Thyroid gland (tissue), 4 donors: ENCODE measurements at regions not wholly inside any gene's neighbourhood (a gene's known extent, or its start where the extent isn't known, plus 50 kb on each side); places are given as distances from the start of the nearest gene placed in this dataset.

Source experiments
- DNase-seq, 2 donors: peaks; one replicate each; pipeline ENCODE4 v3.0.0-alpha.2; 2019
- H3K27ac ChIP-seq, 3 donors: fragments of 200-600 bp; sonication (generic); 1 replicate in 2 of 3; 2 replicates in 1 of 3; pipeline ENCODE4 v1.5.1; 2016 to 2019; ENCODE audit warnings: mild to moderate bottlenecking in 1 of 3, moderate library complexity in 1 of 3
- H3K27me3 ChIP-seq: fragments of 200-600 bp; sonication (generic); one replicate; pipeline ENCODE4 v1.5.1; 2019
- H3K36me3 ChIP-seq, 2 donors: fragments of 200-600 bp; sonication (generic); one replicate each; pipeline ENCODE4 v1.5.1; 2016 to 2019
- H3K4me1 ChIP-seq, 2 donors: fragments of 200-600 bp; sonication (generic); one replicate each; pipeline ENCODE4 v1.5.1; 2017 to 2019
- H3K4me3 ChIP-seq, 3 donors: fragments of 200-600 bp; sonication (generic); replicated peaks in 1 of 3; 1 replicate in 2 of 3; 2 replicates in 1 of 3; pipeline ENCODE4 v1.5.1; 2016; ENCODE audit warnings: mild to moderate bottlenecking in 1 of 3
- H3K9me3 ChIP-seq: fragments of 200-600 bp; sonication (generic); one replicate; pipeline ENCODE4 v1.5.1; 2017
- CTCF ChIP-seq, 6 experiments: fragments of 200-600 bp in 3 of 6; fragments of 450-650 bp in 3 of 6; sonication (generic) in 3 of 6; IDR thresholded peaks; one replicate each; pipeline ENCODE4 v1.5.1; 2016 to 2019; ENCODE audit warnings: antibody characterized with exemption in 6 of 6, mild to moderate bottlenecking in 2 of 6, inconsistent platforms in 1 of 6, moderate library complexity in 1 of 6
- POLR2A ChIP-seq, 2 donors: fragments of 450-650 bp; IDR thresholded peaks; one replicate each; pipeline ENCODE4 v1.6.1; 2017; ENCODE audit warnings: antibody characterized with exemption in 2 of 2, mild to moderate bottlenecking in 2 of 2, moderate library complexity in 1 of 2
- whole genome bisulfite sequencing, 2 donors: methylation state at CpG; one replicate each; pipeline ENCODE4 v1.1.5; 2017; 5-methylcytosine and 5-hydroxymethylcytosine counted together
- intact Hi-C: fragments of 100-400 bp; cut with DNase I; formaldehyde crosslinking; loops from one replicate; pipeline ENCODE4 v1.15.1; 2023

- Histone ChIP-seq H3K9me3 (no peaks in the 10 kb centered on the region), H3K27ac (no peak overlapping the region), H3K4me3 (no peak overlapping the region), H3K36me3 (no peaks in the 10 kb centered on the region), H3K27me3 (no peaks in the 10 kb centered on the region), H3K4me1 (no peaks in the 10 kb centered on the region)
- TF ChIP-seq POLR2A (IDR thresholded peaks at IDR 0.05) (no peak), CTCF (IDR thresholded peaks at IDR 0.05) (no peak)
- intact Hi-C loops = no loop called here
- DNase-seq = no peak
Measured at GRCh38 chr5:66315784-66316183, 171.7 kb downstream of the SREK1 start.

GRCh38 chr5:66322786-66323528 lies 178.9 kb downstream of the SREK1 start:
- H3K4me3 ChIP-seq = no peak overlapping the region
- no peak overlapping the region for H3K27ac ChIP-seq
- TF ChIP-seq CTCF (IDR thresholded peaks at IDR 0.05) (no peak), POLR2A (IDR thresholded peaks at IDR 0.05) (no peak)
- peak in 1 of 2 donors; percentile 8 for DNase-seq
- H3K36me3 ChIP-seq = no peaks in the 10 kb centered on the region
- intact Hi-C loops = no loop called here
- H3K9me3 ChIP-seq = no peaks in the 10 kb centered on the region
- WGBS, 2 donors = 81 to 84% methylated on average over 12 of the region's 12 CpGs
- H3K27me3 ChIP-seq = no peaks in the 10 kb centered on the region
- peaks cover 18 to 20% of the 10 kb centered on the region in 2 donors for H3K4me1 ChIP-seq

- Histone ChIP-seq H3K27me3 (no peaks in the 10 kb centered on the region), H3K36me3 (no peaks in the 10 kb centered on the region), H3K27ac (peak overlapping the region in 1 of 3 donors; percentile 36), H3K4me1 (peaks cover 18 to 20% of the 10 kb centered on the region in 2 donors), H3K9me3 (no peaks in the 10 kb centered on the region), H3K4me3 (no peak overlapping the region)
- 55 to 61% methylated on average over 13 of the region's 13 CpGs for WGBS, 2 donors
- intact Hi-C loops = no loop called here
- TF ChIP-seq POLR2A (IDR thresholded peaks at IDR 0.05) (no peak), CTCF (IDR thresholded peaks at IDR 0.05) (no peak)
- peak; percentile 45 to 62 for DNase-seq
Measured at GRCh38 chr5:66323529-66323895, 179.4 kb downstream of the SREK1 start.

GRCh38 chr5:66324357-66324756 lies 180.3 kb downstream of the SREK1 start:
- H3K9me3 ChIP-seq = no peaks in the 10 kb centered on the region
- no peaks in the 10 kb centered on the region for H3K36me3 ChIP-seq
- TF ChIP-seq POLR2A (IDR thresholded peaks at IDR 0.05) = no peak
- TF ChIP-seq CTCF (IDR thresholded peaks at IDR 0.05) = no peak
- peak overlapping the region in 2 of 3 donors; percentile 2 to 36 for H3K27ac ChIP-seq
- intact Hi-C loops = no loop called here
- H3K27me3 ChIP-seq = no peaks in the 10 kb centered on the region
- H3K4me1 ChIP-seq = peaks cover 18 to 20% of the 10 kb centered on the region in 2 donors
- 4 to 15% methylated on average over 1 of the region's 1 CpG for WGBS, 2 donors
- DNase-seq = peak; percentile 92 to 94
- no peak overlapping the region for H3K4me3 ChIP-seq

GRCh38 chr5:66326276-66326675 lies 182.2 kb downstream of the SREK1 start:
- H3K4me3 ChIP-seq = no peak overlapping the region
- WGBS, 2 donors = 90 to 93% methylated on average over 1 of the region's 1 CpG
- DNase-seq = peak in 1 of 2 donors; percentile 5
- H3K27ac ChIP-seq = no peak overlapping the region
- H3K9me3 ChIP-seq = no peaks in the 10 kb centered on the region
- H3K27me3 ChIP-seq = no peaks in the 10 kb centered on the region
- H3K36me3 ChIP-seq = no peaks in the 10 kb centered on the region
- peaks cover 18 to 20% of the 10 kb centered on the region in 2 donors for H3K4me1 ChIP-seq
- intact Hi-C loops = no loop called here
- TF ChIP-seq POLR2A (IDR thresholded peaks at IDR 0.05) (no peak), CTCF (IDR thresholded peaks at IDR 0.05) (no peak)
